Heart right ventricle (tissue), 16 donors: ENCODE measurements at regions not wholly inside any gene's neighbourhood (a gene's known extent, or its start where the extent isn't known, plus 50 kb on each side); places are given as distances from the start of the nearest gene placed in this dataset.

ENCODE experiments used
- ATAC-seq, 8 donors: fragments of 200-7000 bp; cut with Tn5 transposase; one replicate each; pipeline ENCODE4 v1.9.1; 2020; ENCODE audit warnings: mild to moderate bottlenecking in 8 of 8, moderate library complexity in 8 of 8, moderate number of reproducible peaks in 1 of 8
- DNase-seq, 2 donors: peaks; one replicate each; pipeline ENCODE4 v3.0.0-alpha.2; 2020
- H3K27ac ChIP-seq, 10 donors: fragments of 200-600 bp; sonication (generic) in 2 of 10; one replicate each; pipeline versions ENCODE4 v1.5.0 to v1.8.0; 2020 to 2022; ENCODE audit warnings: mild to moderate bottlenecking in 3 of 10
- H3K27me3 ChIP-seq, 7 donors: fragments of 200-600 bp; one replicate each; pipeline ENCODE4 v1.8.0; 2021 to 2022; ENCODE audit warnings: mild to moderate bottlenecking in 2 of 7
- H3K36me3 ChIP-seq, 9 donors: fragments of 200-600 bp; sonication (generic) in 1 of 9; one replicate each; pipeline versions ENCODE4 v1.5.0 to v1.8.0; 2020 to 2022; ENCODE audit warnings: mild to moderate bottlenecking in 2 of 9
- H3K4me1 ChIP-seq, 9 donors: fragments of 200-600 bp; sonication (generic) in 1 of 9; one replicate each; pipeline versions ENCODE4 v1.5.0 to v1.8.0; 2020 to 2022; ENCODE audit warnings: mild to moderate bottlenecking in 4 of 9
- H3K4me3 ChIP-seq, 10 donors: fragments of 200-600 bp; sonication (generic) in 2 of 10; one replicate each; pipeline versions ENCODE4 v1.5.0 to v1.8.0; 2020 to 2022; ENCODE audit warnings: mild to moderate bottlenecking in 7 of 10, moderate library complexity in 2 of 10
- H3K9me3 ChIP-seq, 11 donors: fragments of 200-600 bp in 10 of 11; sonication (generic) in 2 of 11; one replicate each; pipeline versions ENCODE4 v1.5.0 to v1.8.0; 2013 to 2022; ENCODE audit warnings: mild to moderate bottlenecking in 2 of 11, control low read depth in 1 of 11, moderate library complexity in 1 of 11
- WGBS, 2 donors: extraction: QIAGEN DNeasy Blood & Tissue Kit; methylation state at CpG; one replicate each; pipeline ENCODE4 v1.1.7; 2013; ENCODE audit warnings: inconsistent platforms in 1 of 2; 5-methylcytosine and 5-hydroxymethylcytosine counted together
- intact Hi-C, 10 donors: fragments of 100-400 bp; cut with DNase I; formaldehyde crosslinking; loops; one replicate each; pipeline versions ENCODE4 v1.11.1 to v1.14.2; 2022
- TF ChIP-seq, protein P1 (sequence below), 9 donors: fragments of 200-600 bp; sonication (generic) in 2 of 9; IDR thresholded peaks; one replicate each; pipeline versions ENCODE4 v1.5.0 to v1.8.0; 2021 to 2022; ENCODE audit warnings: antibody characterized with exemption in 9 of 9, mild to moderate bottlenecking in 5 of 9, moderate library complexity in 1 of 9
- donor health status: Arrhythmogenic right ventricular cardiomyopathy.
- donor health status: ischemic (EF 13 %, LVEDD 7.1; RV severe dilation, severe dysfunction).
- donor health status: healthy with polysubstance abuse.
- donor health status: DM: no; HTN: yes; CAD: no.
- donor health status: DM: no; HTN: no; CAD: no.
- donor health status: ischemic (EF 25% LVEDD 6.9; RV normal size, moderate dysfunction).
- donor health status: ischemic (EF 25% LVEDD 5.7; RV mildly dilated, moderate dysfunction).
- donor health status: healthy.
- donor health status: DM: yes; HTN: yes; CAD: no.
- donor health status: Ischemic cardiomyopathy.
- donor health status: ischemic (EF 35%, LVEDD 5.7; RV mildly dilated, moderate dysfunction).
- donor health status: nonischemic (EF 11% LVEDD 7.7; RV severe dilation, severe dysfunction).
- donor health status: DM: yes; HTN: yes; CAD: no.
- donor health status: PGD.
- donor health status: ischemic (EF 29% LVEDD 5.4; RV normal size, mild dysfunction).
- donor health status: nonischemic (EF 23%, LVEDD 6.1; RV moderate dilation, normal function).

DNA sequence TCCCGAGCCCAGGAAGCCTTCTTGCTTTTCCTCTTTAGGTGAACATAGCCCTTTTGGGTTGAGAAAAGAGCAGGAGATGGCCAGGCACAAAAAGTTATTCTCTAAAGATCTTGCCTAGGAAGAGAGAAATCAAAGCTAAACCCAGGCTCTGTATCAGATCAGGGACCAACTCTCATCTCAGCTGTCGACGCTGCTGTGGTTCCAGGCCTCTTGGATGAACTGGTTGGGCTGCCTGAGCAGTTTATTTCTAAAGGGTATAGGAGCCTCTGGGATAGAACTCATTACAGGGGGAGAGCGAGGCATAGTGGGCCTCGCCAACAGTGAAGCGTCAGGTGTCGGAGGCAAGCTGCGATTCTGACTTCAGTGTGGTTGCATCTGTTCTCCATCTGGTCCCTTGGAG lies 82.6 kb upstream of the F3 start:
- Histone ChIP-seq H3K27me3 (no peaks in the 10 kb centered on the region), H3K36me3 (no peaks in the 10 kb centered on the region), H3K4me1 (peaks cover 0 to 24% (median 0%) of the 10 kb centered on the region in 9 donors), H3K4me3 (no peak overlapping the region), H3K9me3 (no peaks in the 10 kb centered on the region), H3K27ac (no peak overlapping the region)
- WGBS, 2 donors, result 92 to 94% methylated on average over 8 of the region's 8 CpGs
- intact Hi-C loops, result no loop called here
- TF ChIP-seq, protein P1, sequence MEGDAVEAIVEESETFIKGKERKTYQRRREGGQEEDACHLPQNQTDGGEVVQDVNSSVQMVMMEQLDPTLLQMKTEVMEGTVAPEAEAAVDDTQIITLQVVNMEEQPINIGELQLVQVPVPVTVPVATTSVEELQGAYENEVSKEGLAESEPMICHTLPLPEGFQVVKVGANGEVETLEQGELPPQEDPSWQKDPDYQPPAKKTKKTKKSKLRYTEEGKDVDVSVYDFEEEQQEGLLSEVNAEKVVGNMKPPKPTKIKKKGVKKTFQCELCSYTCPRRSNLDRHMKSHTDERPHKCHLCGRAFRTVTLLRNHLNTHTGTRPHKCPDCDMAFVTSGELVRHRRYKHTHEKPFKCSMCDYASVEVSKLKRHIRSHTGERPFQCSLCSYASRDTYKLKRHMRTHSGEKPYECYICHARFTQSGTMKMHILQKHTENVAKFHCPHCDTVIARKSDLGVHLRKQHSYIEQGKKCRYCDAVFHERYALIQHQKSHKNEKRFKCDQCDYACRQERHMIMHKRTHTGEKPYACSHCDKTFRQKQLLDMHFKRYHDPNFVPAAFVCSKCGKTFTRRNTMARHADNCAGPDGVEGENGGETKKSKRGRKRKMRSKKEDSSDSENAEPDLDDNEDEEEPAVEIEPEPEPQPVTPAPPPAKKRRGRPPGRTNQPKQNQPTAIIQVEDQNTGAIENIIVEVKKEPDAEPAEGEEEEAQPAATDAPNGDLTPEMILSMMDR (IDR thresholded peaks at IDR 0.05), result no peak
- ATAC-seq (no peak), DNase-seq (no peak)

GRCh38 chr1:94623560-94624148 lies 82.1 kb upstream of the F3 start:
- WGBS, 2 donors, result 89 to 90% methylated on average over 8 of the region's 8 CpGs

GRCh38 chr1:94622757-94623156 lies 81.2 kb upstream of the F3 start:
- DNase-seq (no peak), ATAC-seq (no peak)
- Histone ChIP-seq H3K36me3 (no peaks in the 10 kb centered on the region), H3K9me3 (no peaks in the 10 kb centered on the region), H3K27ac (no peak overlapping the region), H3K27me3 (no peaks in the 10 kb centered on the region), H3K4me3 (no peak overlapping the region), H3K4me1 (peaks cover 0 to 10% (median 0%) of the 10 kb centered on the region in 9 donors)
- intact Hi-C loops, result no loop called here
- TF ChIP-seq, protein P1 (IDR thresholded peaks at IDR 0.05), result no peak
- WGBS, 2 donors, result 89 to 90% methylated on average over 10 of the region's 10 CpGs

More at GRCh38 chr1:94623560-94624148, 82.1 kb upstream of the F3 start:
- intact Hi-C loops, result no loop called here
- no peak for ATAC-seq
- Histone ChIP-seq H3K27me3 (no peaks in the 10 kb centered on the region), H3K4me1 (peaks cover 0 to 19% (median 0%) of the 10 kb centered on the region in 9 donors), H3K9me3 (no peaks in the 10 kb centered on the region), H3K4me3 (no peak overlapping the region), H3K36me3 (no peaks in the 10 kb centered on the region), H3K27ac (no peak overlapping the region)
- TF ChIP-seq, protein P1 (IDR thresholded peaks at IDR 0.05), result no peak
- no peak for DNase-seq

DNA sequence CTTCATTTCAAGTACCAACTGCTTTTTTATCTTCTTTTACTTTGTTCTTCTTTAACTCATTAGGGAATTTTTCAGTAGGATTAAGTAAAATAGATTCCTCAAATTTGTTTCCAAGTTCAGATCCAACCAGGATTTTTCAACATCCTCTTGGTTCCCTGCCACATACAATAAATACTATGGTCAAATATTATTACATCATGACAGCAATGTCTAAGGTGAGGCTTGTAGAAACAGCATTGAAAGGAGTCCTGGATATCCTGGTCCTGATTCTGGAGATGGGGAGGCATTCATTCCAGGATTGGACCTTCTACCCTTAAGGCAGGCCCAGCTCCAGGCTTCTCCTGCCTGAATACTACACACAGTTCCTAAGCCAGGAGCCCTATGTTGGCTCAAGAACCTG lies 80.2 kb upstream of the F3 start:
- ATAC-seq (no peak), DNase-seq (no peak)
- no peak overlapping the region for H3K27ac ChIP-seq
- no peaks in the 10 kb centered on the region for H3K36me3 ChIP-seq
- no peaks in the 10 kb centered on the region for H3K27me3 ChIP-seq
- intact Hi-C loops, result no loop called here
- H3K4me1 ChIP-seq, result peaks cover 0 to 8% (median 0%) of the 10 kb centered on the region in 9 donors
- no peaks in the 10 kb centered on the region for H3K9me3 ChIP-seq
- H3K4me3 ChIP-seq, result no peak overlapping the region
- TF ChIP-seq, protein P1 (IDR thresholded peaks at IDR 0.05), result no peak
